Panc1 (cell line): ENCODE measurements at regions not wholly inside any gene's neighbourhood (a gene's known extent, or its start where the extent isn't known, plus 50 kb on each side); places are given as distances from the start of the nearest gene placed in this dataset.
"Not testable (repeated sequence)": the region's sequence is repeated elsewhere in the genome, so short reads cannot be mapped to it uniquely, and the experiment has no call there.

Source experiments
- POLR2AphosphoS5 ChIP-seq: IDR thresholded peaks from 2 replicates; pipeline ENCODE4 v1.6.1; 2012; ENCODE audit warnings: mild to moderate bottlenecking, low read depth, low read length, moderate library complexity
- TF ChIP-seq, protein P1 (sequence below): fragments of 450-650 bp; IDR thresholded peaks from 2 replicates; pipeline ENCODE4 v1.5.1; 2017; ENCODE audit warnings: mild to moderate bottlenecking

DNA sequence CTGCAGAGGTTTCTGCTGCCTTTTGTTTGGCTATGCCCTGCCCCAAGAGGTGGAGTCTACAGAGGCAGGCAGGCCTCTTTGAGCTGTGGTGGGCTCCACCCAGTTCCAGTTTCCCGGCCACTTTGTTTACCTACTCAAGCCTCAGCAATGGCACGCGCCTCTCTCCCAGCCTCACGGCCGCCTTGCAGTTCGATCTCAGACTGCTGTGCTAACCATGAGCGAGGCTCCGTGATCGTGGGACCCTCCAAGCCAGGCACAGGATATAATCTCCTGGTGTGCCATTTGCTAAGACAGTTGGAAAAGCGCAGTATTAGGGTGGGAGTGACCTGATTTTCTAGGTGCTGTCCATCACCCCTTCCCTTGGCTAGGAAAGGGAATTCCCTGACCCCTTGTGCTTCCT lies 566.6 kb downstream of the TMEM38B start:
- TF ChIP-seq, protein P1, sequence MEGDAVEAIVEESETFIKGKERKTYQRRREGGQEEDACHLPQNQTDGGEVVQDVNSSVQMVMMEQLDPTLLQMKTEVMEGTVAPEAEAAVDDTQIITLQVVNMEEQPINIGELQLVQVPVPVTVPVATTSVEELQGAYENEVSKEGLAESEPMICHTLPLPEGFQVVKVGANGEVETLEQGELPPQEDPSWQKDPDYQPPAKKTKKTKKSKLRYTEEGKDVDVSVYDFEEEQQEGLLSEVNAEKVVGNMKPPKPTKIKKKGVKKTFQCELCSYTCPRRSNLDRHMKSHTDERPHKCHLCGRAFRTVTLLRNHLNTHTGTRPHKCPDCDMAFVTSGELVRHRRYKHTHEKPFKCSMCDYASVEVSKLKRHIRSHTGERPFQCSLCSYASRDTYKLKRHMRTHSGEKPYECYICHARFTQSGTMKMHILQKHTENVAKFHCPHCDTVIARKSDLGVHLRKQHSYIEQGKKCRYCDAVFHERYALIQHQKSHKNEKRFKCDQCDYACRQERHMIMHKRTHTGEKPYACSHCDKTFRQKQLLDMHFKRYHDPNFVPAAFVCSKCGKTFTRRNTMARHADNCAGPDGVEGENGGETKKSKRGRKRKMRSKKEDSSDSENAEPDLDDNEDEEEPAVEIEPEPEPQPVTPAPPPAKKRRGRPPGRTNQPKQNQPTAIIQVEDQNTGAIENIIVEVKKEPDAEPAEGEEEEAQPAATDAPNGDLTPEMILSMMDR, result not testable (repeated sequence)
- TF ChIP-seq POLR2AphosphoS5, result not testable (repeated sequence)
